HUDEP-2 (cell line): ENCODE measurements at regions not wholly inside any gene's neighbourhood (a gene's known extent, or its start where the extent isn't known, plus 50 kb on each side); places are given as distances from the start of the nearest gene placed in this dataset.

ENCODE experiments used
- DNase-seq, 76 experiments: peaks; one replicate each; lab custom pipeline; 2025; ENCODE audit not compliant: unreplicated experiment in 76 of 76; lab: John Stamatoyannopoulos, UW

DNA sequence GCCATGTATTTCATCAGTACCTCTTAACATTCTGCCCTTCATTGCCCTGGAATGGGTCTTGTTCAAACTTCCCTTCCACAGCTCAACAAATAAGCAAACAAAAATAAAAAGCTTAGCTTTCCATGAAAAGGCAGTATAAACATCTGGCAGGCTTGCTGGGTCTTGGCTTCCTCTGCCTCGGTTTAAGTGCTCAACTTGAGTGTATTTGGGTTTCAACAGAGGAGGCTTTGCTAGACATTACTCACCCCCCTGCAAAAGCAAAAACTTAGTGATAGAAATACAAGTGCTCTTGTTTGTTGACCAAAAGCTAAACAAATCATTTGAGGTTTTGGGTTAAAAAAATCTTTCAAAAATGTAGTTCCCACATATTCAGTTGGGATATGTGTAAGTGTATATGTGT is 518.5 kb downstream of the PLPP3 start:
- no peak for DNase-seq

DNA sequence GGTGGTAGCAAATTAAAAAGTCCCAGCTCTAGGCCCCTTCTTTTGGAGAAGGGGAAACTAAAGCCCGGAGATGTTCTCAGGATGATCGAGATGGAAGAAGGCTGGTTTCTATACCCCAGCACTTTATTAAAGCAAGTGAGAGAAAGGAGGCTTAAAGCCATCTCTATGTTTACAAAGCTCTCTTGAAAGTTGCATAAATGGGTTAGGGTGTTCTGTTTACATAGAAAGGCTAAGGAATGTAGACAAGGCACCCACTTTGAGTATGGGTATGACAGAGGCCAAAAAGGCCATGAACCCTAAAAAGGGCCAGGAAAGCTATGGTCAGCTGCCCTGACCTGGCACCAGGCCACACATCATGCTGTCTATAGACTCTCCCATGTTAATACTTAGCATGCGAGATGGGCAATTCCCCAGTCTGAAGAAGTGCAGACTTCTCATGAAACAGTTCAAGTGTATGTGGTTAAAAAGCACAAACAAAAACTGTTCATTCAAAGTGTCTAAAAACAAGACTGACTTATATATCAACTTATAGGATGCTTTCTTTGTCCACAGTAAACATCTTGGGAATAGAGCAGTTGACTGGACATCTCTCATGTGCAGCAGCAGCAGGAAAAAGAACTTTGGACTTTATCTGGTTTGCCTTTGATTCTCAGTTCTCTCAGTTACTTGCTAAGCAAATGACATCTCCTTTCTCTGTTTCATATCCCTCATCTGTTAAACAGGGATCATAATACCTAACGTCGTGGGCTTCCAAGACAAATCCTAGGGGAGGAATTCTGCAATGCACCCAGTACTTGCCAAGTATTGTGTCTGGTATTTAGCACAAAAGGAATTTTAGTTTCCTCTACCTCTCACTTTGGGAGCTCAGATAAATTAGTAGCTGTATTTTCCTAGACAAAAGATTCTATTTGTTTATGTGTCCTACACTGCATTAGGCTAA is 521.6 kb downstream of the PLPP3 start:
- DNase-seq: no peak

DNA sequence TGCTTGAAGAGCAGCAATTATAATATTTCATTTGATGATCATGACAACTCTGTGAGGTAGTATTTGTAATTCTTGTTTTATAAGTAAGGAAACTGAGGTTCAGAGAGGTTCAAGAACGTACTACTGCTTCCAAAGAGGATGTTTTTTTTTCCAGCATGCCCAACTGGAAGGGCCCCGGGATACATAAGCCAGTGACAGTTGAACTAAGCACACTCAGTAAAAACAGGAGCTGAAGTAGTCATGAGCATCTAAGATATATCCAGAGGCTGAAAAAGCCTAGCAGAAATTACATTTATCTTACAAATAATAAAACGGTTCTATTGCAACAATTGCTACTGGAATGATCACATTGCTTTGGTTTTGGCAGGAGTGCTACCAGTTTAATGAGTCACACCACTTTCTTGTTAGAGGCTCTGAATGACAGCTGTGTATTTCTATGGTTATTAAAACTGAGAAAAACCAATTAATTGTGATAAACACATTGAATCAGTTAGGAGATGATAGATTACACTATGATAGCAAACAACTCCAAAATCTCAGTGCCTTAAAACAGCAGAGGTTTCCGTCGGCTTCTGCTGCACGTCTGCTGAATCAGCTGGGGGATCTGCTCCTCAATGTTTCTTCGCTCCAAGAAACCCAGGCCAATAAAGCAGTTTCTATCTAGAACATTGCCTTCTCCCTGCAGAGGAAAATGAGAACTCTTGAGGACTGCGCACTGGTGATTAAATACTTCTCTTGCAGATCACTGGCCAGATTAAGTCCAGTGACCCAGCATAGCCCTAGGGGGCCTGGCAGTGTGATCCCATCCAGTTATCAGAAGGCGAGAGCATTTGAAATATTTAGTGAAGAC is 522.7 kb downstream of the PLPP3 start:
- no peak for DNase-seq

DNA sequence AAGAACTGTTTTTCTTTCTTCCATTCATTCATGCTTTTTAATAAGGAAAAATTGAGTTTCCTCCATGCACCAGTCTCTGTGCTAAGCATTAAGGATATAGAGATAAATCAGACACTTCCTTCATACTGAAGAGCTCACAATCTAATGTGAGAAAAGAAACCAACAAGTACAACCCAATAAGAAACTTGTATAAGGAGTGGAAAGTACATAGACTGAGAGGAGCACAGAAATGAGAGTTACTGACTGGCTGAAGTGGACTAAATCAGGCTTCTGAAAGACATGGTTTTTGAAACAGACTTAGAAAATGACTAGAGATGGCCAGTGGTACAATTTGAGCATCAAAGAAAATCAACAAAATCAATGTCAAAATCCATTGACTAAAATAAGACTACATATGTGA is 524.4 kb downstream of the PLPP3 start:
- no peak for DNase-seq

DNA sequence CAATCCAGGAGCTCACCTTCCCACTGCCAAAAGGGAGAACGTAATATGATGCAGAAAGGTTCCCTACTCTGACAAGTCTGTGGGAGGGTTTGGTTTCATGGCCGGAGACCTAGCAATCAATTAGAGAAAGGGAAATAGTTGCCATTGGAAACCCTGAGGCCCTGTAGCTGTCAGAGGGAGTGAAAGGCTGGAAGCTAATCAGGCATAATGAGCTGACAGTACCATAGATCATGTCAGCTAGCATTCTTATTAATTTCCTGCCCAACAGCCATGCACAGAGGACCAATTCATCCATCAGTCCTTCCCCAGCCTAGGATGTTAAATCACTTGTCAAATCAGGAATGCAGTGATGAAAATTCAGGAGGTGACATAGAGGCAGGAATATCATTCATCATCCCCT is 527.3 kb downstream of the PLPP3 start:
- DNase-seq: no peak

DNA sequence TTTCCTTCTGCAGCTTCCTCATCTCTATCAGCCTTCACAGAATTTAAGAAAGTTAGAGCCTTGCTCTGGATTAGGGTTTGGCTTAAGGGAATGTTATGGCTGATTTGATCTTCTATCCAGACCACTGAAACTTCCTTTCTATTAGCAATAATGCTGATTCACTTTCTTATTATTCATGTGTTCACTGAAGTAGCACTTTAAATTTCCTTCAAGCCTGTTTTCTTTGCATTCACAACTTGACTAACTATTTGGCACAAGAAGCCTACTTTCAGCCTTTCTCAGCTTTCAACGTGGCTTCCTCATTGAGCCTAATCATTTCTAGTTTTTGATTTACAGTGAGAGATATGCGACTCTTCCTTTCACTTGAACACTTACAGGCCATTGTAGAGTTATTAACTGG is 528.5 kb downstream of the PLPP3 start:
- DNase-seq: no peak

DNA sequence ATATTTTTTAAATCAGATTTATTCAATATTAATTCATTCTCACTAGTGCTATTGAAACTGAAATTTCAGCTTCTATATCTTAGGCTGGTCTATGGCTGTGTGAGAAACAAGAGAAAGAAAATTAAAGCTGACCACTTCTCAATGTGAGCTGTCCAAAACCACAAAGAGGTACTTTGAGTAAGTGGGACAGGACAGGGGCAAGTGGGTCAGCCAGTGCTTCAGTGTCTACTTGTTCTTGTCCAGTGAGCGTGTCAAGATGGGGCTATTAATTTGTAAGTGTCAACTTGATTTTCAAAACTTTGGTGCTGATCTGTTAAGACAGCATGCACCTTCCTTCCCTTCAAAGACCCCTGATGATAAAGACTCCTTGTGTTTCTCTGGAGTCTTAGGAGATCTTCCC is 533.9 kb downstream of the PLPP3 start:
- DNase-seq: no peak

DNA sequence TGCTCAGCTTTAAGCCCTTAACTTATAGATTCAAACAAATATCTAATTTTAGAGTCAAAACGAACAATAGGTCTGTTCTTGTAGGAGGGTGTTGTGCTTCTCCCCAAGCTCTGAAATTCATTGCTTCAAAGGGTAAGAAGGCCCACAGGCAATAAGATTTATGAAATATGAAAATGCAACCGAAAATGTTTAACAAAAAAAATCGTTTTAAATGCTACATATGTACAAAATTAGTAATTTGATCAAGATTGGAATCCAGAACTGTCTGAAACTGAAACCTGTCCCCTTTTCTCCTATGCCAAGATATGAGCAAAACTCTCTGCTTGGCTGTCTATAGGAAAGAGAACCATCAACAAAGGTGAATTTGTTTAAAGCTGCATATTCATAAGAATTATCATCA is 534.3 kb downstream of the PLPP3 start:
- no peak for DNase-seq

DNA sequence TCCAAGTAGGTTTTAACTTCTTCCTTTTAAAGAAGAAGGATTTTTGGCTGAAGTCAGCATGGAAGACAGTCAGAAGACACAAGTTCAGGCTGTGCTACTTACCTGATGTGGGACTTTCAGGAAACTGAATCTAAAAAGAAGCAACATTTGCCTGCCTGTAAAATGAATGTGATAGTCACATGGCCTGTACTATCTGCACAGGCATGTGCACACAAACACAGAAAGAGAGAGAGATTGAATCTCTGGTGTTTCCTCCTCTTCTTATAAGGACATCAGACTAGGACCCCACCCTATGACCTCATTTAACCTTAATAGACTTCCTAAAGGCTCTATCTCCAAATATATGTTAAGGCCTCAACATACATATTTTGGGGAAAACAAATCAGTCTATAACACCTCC is 542.9 kb downstream of the PLPP3 start:
- DNase-seq: peak in 2 of 76 experiments; percentile 3 to 7

DNA sequence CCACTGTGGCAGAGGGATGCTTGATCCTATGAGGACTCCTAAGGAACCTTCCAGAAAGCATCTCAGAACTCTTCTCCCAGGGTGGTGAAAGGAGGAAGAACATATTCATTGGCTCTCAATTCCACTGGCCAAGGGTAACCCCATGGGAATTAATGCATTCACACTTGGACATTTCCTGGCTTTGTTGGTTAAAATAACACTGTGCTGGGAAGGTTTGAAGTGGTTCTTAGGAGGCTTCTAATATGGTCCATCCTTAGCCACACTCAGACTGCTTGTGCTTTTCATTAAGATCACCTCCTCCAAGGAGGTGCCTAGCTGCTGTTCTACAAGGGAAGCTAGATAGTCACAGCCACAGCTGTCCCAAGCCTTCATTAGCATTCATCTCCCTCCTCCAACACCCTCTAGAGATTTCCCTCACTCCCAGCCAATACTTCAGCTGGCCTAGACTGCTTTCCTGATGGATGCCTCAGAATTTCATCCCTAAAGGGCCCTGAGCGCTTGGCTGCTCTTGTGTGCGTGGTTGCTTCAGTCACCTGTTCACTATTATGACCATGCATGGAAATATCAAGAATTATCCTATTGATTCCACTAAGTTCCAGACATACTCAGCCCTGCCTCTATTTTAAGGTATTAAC is 544.4 kb downstream of the PLPP3 start:
- DNase-seq: no peak

DNA sequence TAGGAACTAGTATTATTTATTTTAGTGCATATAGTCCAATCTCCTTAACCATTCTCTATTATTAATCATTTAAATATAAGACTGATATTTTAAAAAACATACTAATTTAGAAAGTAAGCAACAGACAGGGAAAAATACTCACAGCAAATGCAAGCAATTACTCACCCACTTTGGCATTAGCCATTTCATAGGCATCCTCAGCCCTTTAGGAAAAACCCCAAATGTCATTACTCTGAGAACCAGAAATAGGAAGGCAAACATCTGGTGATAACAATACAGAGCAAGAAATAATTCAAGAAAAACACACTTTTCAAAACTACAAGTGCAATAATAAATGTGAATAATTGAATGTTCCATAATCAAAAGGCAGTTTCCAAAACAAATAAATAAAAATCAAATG is 545.1 kb downstream of the PLPP3 start:
- no peak for DNase-seq

DNA sequence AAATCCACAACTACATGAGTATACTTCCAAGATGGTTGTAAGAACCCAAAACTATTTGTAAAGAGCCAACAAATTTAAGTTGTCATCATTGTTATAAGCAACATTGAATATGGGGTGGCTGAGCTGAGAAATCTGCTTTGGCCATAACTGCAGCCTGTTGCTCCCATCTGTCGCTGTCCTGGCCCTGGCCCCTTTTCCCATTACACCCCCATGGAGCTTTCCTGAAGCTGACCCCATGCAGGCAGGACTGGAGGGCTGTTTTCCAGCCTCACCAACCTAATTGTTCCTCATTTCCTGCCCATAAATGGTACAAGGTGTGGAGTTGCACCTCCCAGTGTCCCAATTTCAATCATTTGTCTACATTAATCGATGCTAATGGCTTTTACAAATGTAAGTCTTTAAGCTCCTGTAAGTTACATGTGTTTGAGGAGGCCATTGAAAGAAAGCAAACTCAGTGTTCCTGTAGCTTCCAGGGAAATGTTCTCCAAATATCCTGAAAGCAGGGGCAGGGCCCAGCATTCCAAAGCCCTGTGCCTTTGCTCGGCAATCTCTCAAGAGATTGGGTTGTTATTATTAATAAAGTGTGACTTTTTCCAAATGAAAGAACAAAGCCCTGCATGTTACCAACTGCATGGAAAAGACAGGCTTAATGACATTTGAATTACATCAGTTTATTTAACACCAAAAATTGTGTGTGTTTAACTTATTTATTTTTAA is 545.9 kb downstream of the PLPP3 start:
- DNase-seq: no peak

DNA sequence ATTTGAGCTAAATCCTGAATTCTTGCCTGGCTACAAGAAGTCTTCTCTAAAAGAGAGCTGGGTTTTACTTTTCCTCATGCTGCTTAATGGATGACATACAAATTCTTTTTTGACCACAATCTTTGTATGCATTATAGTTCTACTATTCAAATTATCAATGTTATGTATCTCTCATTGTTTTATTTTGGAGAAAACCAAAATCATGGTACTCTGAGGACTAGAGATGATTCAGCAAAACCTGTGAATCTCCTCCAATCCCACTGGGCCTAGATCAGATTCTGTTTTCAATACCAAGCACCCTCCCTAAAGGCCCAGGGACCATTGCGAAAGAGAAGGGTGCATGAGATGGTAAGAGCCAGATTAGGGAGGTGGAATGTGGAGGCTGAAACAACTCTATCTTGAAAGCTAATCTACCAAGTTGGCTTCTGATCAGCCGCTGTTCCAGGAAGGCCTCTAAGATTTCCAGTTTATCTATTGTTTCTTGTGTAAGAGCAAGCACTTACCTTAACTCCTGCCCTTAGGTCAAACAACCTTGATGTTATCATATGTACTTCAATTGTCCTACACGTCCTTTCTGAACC is 547.2 kb downstream of the PLPP3 start:
- DNase-seq: no peak

DNA sequence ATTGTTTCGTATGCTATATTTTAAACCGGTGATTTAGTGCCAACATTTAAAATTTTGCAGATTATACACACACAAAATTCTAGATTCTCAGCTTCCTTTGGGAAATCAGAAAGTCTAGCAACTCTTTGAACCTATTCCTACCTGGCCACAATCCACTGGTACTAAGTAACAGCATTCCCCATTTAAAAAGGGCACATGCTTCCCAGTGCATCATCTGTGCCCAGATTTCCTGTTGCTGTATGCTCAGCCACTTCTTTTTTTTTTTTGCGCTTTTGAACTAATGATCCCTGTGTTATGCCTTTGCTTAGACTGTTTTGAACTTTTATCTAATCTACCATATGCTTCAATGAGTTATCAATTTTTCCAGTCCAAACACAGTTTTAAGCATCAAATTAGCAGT is 548.4 kb downstream of the PLPP3 start:
- no peak for DNase-seq

DNA sequence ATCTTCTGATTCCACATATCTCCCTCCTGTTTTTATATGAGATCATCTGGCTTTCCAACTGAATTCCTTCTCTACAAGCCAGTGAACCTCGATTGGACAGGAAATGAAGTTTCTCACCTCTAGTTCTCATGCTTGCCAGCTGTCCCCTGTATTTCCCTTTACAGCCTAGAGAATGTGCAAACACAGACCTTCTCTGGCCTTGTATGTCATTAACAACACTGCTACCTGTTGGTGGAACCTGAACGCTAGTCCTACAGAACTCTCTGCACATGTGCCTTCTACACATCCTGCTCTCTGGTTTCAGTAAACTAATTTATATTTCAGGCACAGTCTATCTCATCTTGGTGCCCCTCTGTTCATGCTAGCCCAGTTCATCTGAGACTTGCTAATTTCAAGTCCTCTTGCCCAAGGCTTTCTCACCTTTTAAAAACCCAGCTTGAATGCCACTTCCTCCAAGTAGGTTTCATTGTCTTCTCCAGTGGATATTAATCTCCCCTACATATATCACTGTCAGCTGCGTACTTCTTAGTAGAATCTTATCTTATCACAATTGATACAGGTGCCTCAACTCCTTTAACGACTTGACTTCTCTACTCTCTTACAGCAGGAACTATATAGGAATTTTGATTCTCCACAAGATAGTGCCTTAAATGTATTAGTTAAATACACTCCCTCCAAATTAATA is 549.9 kb downstream of the PLPP3 start:
- no peak for DNase-seq

DNA sequence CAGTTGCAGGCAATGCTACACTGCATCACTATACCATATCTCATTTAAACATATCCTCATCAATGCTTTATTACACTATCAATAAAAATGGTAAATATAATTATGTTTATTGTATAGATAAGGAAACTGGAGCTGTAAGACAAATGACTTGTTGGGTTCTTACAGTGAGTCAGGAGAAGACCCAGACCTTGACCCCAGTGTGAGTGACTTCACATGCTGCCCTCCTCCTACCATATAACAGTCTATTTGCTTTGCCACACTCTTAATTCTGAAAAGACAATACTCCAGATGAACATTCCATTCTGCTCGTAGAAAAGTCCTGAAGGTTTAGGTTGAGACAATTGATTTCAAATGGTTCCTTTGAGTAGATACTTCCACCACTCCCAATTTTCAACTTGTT is 550.5 kb downstream of the PLPP3 start:
- no peak for DNase-seq

DNA sequence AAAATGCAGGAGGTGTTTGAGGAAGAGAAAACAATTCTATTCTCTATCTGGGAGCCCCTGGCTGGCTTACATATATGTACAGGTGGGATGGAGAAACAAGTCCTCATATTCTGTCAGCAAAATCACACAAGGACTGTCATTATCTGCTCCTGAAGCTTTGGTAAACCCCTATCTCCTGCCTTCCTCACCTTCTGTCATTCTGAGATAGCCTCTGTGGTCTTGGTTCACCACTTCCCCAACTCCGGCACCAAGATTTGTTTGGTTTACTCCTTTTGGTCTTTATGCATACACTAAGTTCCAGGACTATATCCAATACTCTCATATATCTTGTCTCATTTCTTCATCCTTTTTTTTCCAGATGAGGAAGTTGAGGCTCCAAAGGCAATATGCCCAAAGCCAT is 551.1 kb downstream of the PLPP3 start:
- no peak for DNase-seq

DNA sequence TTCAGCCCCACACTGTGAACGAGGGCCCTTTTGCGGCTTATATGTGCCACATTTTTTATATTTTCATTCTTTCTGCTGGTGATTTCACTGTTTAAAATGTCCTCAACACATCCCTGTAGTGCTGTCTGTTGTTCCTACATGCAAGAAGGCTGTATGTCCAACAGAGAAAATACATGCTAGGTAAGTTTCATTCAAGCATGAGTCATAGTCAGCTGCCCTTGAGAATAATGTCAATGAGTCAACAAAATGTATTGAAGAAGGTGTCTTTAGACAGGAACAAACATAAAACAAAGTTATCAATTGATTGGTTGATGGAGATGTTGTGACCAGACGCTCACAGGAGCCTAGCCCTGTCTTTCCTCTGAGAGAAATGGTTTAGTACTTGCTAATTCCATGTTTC is 553.4 kb downstream of the PLPP3 start:
- DNase-seq: no peak

DNA sequence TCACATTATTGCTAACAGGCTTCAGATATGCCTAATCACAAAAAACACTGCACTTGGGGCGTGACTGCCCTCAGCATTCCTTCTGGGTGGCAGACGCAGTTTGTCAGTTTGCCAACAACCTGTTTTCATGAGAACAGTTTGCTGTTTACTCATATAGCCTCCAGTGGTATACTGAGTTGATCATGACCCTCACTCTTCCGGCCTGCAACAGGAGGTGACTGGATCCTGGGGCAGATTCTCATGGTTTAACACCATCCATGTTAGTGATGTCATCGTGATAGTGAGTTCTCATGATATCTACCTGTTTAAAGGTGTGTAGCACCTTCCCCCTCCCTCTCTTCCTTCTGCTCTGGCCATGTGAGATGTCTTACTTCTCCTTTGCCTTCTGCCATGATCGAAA is 555.2 kb downstream of the PLPP3 start:
- DNase-seq: peak in 2 of 76 experiments; percentile 5 to 17

DNA sequence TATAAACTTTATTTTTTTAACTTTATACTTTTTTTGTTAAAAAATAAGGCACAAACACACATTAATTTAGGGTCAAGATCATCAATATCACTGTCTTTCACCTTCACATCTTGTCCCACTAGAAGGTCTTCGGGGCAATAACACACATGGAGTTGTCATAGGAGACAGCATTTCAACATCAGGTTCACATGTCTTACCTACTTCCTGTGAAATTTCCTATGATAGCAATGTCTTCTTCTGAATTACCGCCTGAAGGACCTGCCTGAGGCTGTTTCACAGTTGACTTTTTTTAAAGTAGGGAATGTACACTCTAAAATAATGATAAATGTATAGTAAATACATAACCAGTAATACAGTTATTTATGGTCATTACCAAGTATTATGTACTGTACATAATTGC is 559.4 kb downstream of the PLPP3 start:
- DNase-seq: no peak
